Vagina (tissue), 2 donors: ENCODE measurements at regions not wholly inside any gene's neighbourhood (a gene's known extent, or its start where the extent isn't known, plus 50 kb on each side); places are given as distances from the start of the nearest gene placed in this dataset.

Source experiments
- DNase-seq, 2 donors: peaks; one replicate each; pipeline ENCODE4 v3.0.0-alpha.2; 2017; ENCODE audit errors: extremely low spot score in 2 of 2
- H3K27ac ChIP-seq: fragments of 200-600 bp; sonication (generic); one replicate; pipeline ENCODE4 v1.5.1; 2019
- H3K27me3 ChIP-seq: fragments of 200-600 bp; sonication (generic); one replicate; pipeline ENCODE4 v1.5.1; 2019
- H3K36me3 ChIP-seq, 2 donors: fragments of 200-600 bp; sonication (generic); one replicate each; pipeline ENCODE4 v1.5.1; 2017 to 2019
- H3K4me1 ChIP-seq: fragments of 200-600 bp; sonication (generic); one replicate; pipeline ENCODE4 v1.5.1; 2019
- H3K4me3 ChIP-seq, 2 donors: fragments of 200-600 bp; sonication (generic); 1 replicate in 1 of 2; 2 replicates in 1 of 2; pipeline ENCODE4 v1.5.1; 2016 to 2019
- H3K9me3 ChIP-seq: fragments of 200-600 bp; sonication (generic); one replicate; pipeline ENCODE4 v1.5.1; 2019
- CTCF ChIP-seq, 3 experiments: fragments of 450-650 bp in 2 of 3; fragments of 200-600 bp in 1 of 3; sonication (generic) in 1 of 3; IDR thresholded peaks; one replicate each; pipeline ENCODE4 v1.5.1; 2017 to 2019; ENCODE audit warnings: antibody characterized with exemption in 3 of 3, mild to moderate bottlenecking in 2 of 3, moderate library complexity in 2 of 3
- POLR2A ChIP-seq, 2 donors: fragments of 450-650 bp; IDR thresholded peaks; one replicate each; pipeline ENCODE4 v1.6.1; 2017; ENCODE audit warnings: antibody characterized with exemption in 2 of 2, mild to moderate bottlenecking in 2 of 2, moderate library complexity in 2 of 2
- POLR2AphosphoS5 ChIP-seq, 2 donors: sonication (generic); formaldehyde crosslinking; IDR thresholded peaks; one replicate each; pipeline ENCODE4 v1.9.0; 2017; ENCODE audit warnings: antibody characterized with exemption in 2 of 2, mild to moderate bottlenecking in 2 of 2, low read depth in 1 of 2; ENCODE audit not compliant: insufficient read depth in 1 of 2
- intact Hi-C: fragments of 100-400 bp; cut with DNase I; formaldehyde crosslinking; loops from one replicate; pipeline ENCODE4 v1.15.1; 2023

- Histone ChIP-seq H3K9me3 (no peaks in the 10 kb centered on the region), H3K27me3 (no peaks in the 10 kb centered on the region), H3K27ac (no peak overlapping the region), H3K4me3 (no peak overlapping the region), H3K4me1 (peaks cover 20% of the 10 kb centered on the region), H3K36me3 (no peaks in the 10 kb centered on the region)
- no peak for TF ChIP-seq POLR2A (IDR thresholded peaks at IDR 0.05)
- TF ChIP-seq CTCF (IDR thresholded peaks at IDR 0.05), result no peak
- TF ChIP-seq POLR2AphosphoS5 (IDR thresholded peaks at IDR 0.05; ENCODE audit: insufficient read depth in 1 of 2, low read depth in 1 of 2), result no peak
- DNase-seq, result no peak
- intact Hi-C loops, result no loop called here
These were observed 201.7 kb upstream of the ANK2 start for GRCh38 chr4:112847781-112848180.

- Histone ChIP-seq H3K4me3 (no peak overlapping the region), H3K9me3 (no peaks in the 10 kb centered on the region), H3K27ac (no peak overlapping the region), H3K27me3 (no peaks in the 10 kb centered on the region), H3K36me3 (no peaks in the 10 kb centered on the region), H3K4me1 (peaks cover 26% of the 10 kb centered on the region)
- intact Hi-C loops, result no loop called here
- no peak for TF ChIP-seq CTCF (IDR thresholded peaks at IDR 0.05)
- no peak for TF ChIP-seq POLR2AphosphoS5 (IDR thresholded peaks at IDR 0.05; ENCODE audit: insufficient read depth in 1 of 2, low read depth in 1 of 2)
- no peak for TF ChIP-seq POLR2A (IDR thresholded peaks at IDR 0.05)
- no peak for DNase-seq
These were observed 200.5 kb upstream of the ANK2 start for GRCh38 chr4:112848911-112849310.

- H3K36me3 ChIP-seq, result no peaks in the 10 kb centered on the region
- no peak for DNase-seq
- H3K4me1 ChIP-seq, result peaks cover 24% of the 10 kb centered on the region
- intact Hi-C loops, result no loop called here
- no peaks in the 10 kb centered on the region for H3K9me3 ChIP-seq
- TF ChIP-seq CTCF (IDR thresholded peaks at IDR 0.05), result no peak
- H3K27me3 ChIP-seq, result no peaks in the 10 kb centered on the region
- no peak overlapping the region for H3K4me3 ChIP-seq
- no peak overlapping the region for H3K27ac ChIP-seq
These were observed 196.9 kb upstream of the ANK2 start for GRCh38 chr4:112852601-112853000.

GRCh38 chr4:112853662-112854256 lies 195.7 kb upstream of the ANK2 start:
- Histone ChIP-seq H3K27ac (no peak overlapping the region), H3K36me3 (no peaks in the 10 kb centered on the region), H3K9me3 (no peaks in the 10 kb centered on the region), H3K27me3 (no peaks in the 10 kb centered on the region), H3K4me1 (peaks cover 15% of the 10 kb centered on the region), H3K4me3 (no peak overlapping the region)
- intact Hi-C loops, result no loop called here
- TF ChIP-seq CTCF (IDR thresholded peaks at IDR 0.05) (no peak), POLR2A (IDR thresholded peaks at IDR 0.05) (no peak), POLR2AphosphoS5 (IDR thresholded peaks at IDR 0.05; ENCODE audit: insufficient read depth in 1 of 2, low read depth in 1 of 2) (no peak)
- DNase-seq, result no peak

GRCh38 chr4:112854420-112854819 lies 195.0 kb upstream of the ANK2 start:
- DNase-seq, result no peak
- peaks cover 15% of the 10 kb centered on the region for H3K4me1 ChIP-seq
- no peaks in the 10 kb centered on the region for H3K27me3 ChIP-seq
- no peak overlapping the region for H3K27ac ChIP-seq
- H3K9me3 ChIP-seq, result no peaks in the 10 kb centered on the region
- H3K36me3 ChIP-seq, result no peaks in the 10 kb centered on the region
- no peak overlapping the region for H3K4me3 ChIP-seq
- TF ChIP-seq POLR2A (IDR thresholded peaks at IDR 0.05), result no peak
- TF ChIP-seq CTCF (IDR thresholded peaks at IDR 0.05), result no peak
- TF ChIP-seq POLR2AphosphoS5 (IDR thresholded peaks at IDR 0.05; ENCODE audit: insufficient read depth in 1 of 2, low read depth in 1 of 2), result no peak
- intact Hi-C loops, result no loop called here
